NCI-H1930 (cell line): ENCODE measurements at regions not wholly inside any gene's neighbourhood (a gene's known extent, or its start where the extent isn't known, plus 50 kb on each side); places are given as distances from the start of the nearest gene placed in this dataset.

Source experiments
- DNase-seq, 2 experiments: peaks; one replicate each; lab custom pipeline; 2025; lab: John Stamatoyannopoulos, UW

GRCh38 chr1:188050250-188050649 lies 1221.5 kb downstream of the PLA2G4A start:
- DNase-seq, result no peak

- DNase-seq, result no peak
Observed at GRCh38 chr1:188056011-188056410, 1227.3 kb downstream of the PLA2G4A start.

GRCh38 chr1:188058801-188059200 lies 1230.1 kb downstream of the PLA2G4A start:
- DNase-seq, result no peak

GRCh38 chr1:188061881-188062280 lies 1233.1 kb downstream of the PLA2G4A start:
- no peak for DNase-seq

- no peak for DNase-seq
Observed at GRCh38 chr1:188062456-188062855, 1233.7 kb downstream of the PLA2G4A start.

GRCh38 chr1:188065917-188066316 lies 1237.2 kb downstream of the PLA2G4A start:
- DNase-seq, result no peak

GRCh38 chr1:188070848-188071247 lies 1242.1 kb downstream of the PLA2G4A start:
- no peak for DNase-seq

- no peak for DNase-seq
Observed at GRCh38 chr1:188089015-188089414, 1260.3 kb downstream of the PLA2G4A start.

- no peak for DNase-seq
Observed at GRCh38 chr1:188089461-188089860, 1260.7 kb downstream of the PLA2G4A start.

- DNase-seq, result no peak
Observed at GRCh38 chr1:188096521-188096920, 1267.8 kb downstream of the PLA2G4A start.

- DNase-seq, result no peak
Observed at GRCh38 chr1:188117436-188117835, 1288.7 kb downstream of the PLA2G4A start.

GRCh38 chr1:188122646-188123045 lies 1293.9 kb downstream of the PLA2G4A start:
- no peak for DNase-seq

- DNase-seq, result no peak
Observed at GRCh38 chr1:188127507-188127906, 1298.8 kb downstream of the PLA2G4A start.

- DNase-seq, result no peak
Observed at GRCh38 chr1:188128761-188129160, 1300.0 kb downstream of the PLA2G4A start.

GRCh38 chr1:188129856-188130838 lies 1301.4 kb downstream of the PLA2G4A start:
- no peak for DNase-seq

GRCh38 chr1:188137221-188137620 lies 1308.5 kb downstream of the PLA2G4A start:
- DNase-seq, result no peak

GRCh38 chr1:188140958-188141357 lies 1312.2 kb downstream of the PLA2G4A start:
- DNase-seq, result no peak

- DNase-seq, result no peak
Observed at GRCh38 chr1:188154196-188154595, 1325.4 kb downstream of the PLA2G4A start.

- DNase-seq, result no peak
Observed at GRCh38 chr1:188154761-188155160, 1326.0 kb downstream of the PLA2G4A start.

GRCh38 chr1:188155261-188155660 lies 1326.5 kb downstream of the PLA2G4A start:
- no peak for DNase-seq

- DNase-seq, result no peak
Observed at GRCh38 chr1:188164459-188164858, 1335.7 kb downstream of the PLA2G4A start.

GRCh38 chr1:188166654-188167053 lies 1337.9 kb downstream of the PLA2G4A start:
- DNase-seq, result no peak

GRCh38 chr1:188169971-188170370 lies 1341.2 kb downstream of the PLA2G4A start:
- DNase-seq, result peak; percentile 90

- DNase-seq, result peak; percentile 90
Observed at GRCh38 chr1:188170411-188170810, 1341.7 kb downstream of the PLA2G4A start.
